ENCODE measurements at regions not wholly inside any gene's neighbourhood (a gene's known extent, or its start where the extent isn't known, plus 50 kb on each side); places are given as distances from the start of the nearest gene placed in this dataset.

DNA sequence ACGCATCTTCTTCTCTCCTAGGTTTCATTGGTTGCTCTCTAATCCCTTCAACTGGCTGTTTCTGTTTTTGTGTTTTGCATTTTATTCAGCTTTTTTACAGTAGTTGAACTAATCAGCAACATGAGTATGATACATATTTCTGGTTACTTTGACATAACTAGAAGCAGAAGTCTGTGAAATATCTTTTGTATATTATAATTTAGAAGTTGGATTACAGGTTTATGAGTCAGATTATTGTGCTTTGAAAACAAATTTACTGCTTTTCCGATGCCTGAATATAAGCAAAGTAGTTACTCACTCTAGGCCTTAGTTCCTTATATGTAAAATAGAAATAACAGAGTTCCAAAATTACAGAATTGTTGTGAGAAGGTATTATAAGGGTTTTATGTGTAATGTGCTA lies 96.2 kb upstream of the MEOX2 start:
- no peak for ATAC-seq
- intact Hi-C loops (cut with DNase I, micrococcal nuclease), result no loop called here
- DNase-seq, result no peak

DNA sequence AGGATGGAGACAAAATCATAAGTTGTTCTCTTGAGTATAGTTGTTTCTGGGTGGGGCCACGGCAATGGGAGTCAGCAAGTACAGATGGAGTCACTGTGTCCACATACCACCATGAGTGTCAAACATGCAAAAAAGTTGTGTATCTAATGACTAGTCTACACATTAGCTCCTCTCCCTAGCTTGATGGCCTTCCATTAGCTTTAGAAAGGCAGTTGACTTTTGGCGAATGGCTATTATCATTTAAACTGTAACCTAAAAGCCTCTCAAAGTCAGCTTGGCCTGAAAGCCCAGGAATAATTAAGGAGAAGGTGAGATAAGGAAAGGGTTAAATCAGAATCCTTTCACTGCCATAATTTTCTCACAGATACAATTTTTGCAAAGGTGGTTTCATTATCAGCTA lies 95.5 kb upstream of the MEOX2 start:
- DNase-seq, result no peak
- ATAC-seq, result no peak

DNA sequence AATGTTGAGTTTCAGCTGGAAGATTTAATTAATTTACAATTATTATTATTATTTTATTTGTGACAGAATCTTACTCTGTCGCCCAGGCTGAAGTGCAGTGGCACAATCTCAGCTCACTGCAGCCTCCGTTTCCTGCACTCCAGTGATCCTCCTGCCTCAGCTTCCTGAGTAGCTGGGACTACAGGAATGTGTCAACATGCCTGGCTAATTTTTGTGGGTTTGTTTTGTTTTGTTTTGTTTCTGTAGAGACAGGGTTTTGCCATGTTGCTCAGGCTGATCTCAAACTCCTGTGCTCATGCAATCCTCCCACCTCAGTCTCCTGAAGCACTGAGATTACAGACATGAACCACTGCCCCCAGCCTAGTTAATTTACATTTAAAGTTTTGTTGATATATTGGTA lies 93.8 kb upstream of the MEOX2 start:
- intact Hi-C loops (cut with DNase I, micrococcal nuclease), result no loop called here
- no peak for ATAC-seq

More for the DNA sequence above, 95.5 kb upstream of the MEOX2 start:
- intact Hi-C loops (cut with DNase I, micrococcal nuclease), result no loop called here

DNA sequence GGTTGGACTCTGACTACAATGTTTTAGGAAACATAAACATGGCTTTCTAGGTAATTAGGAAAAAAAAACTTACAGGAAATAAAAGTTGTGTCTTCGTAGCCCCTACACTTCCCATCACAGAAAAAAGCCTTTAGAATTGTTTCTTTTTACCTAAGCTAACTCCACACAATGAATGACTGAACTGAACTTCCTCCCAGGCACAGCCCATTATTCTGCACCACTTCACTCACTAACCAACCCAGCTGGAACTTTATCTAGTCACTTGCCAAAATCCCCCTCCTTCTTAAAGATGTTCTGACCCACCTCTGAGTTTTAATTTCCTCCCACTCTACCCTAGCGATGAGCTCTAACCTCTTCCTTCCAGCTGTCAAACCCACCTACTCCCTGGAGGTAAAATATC lies 91.7 kb upstream of the MEOX2 start:
- no peak for DNase-seq
- intact Hi-C loops (cut with DNase I, micrococcal nuclease), result no loop called here

More for the DNA sequence above, 93.8 kb upstream of the MEOX2 start:
- no peak for DNase-seq

DNA sequence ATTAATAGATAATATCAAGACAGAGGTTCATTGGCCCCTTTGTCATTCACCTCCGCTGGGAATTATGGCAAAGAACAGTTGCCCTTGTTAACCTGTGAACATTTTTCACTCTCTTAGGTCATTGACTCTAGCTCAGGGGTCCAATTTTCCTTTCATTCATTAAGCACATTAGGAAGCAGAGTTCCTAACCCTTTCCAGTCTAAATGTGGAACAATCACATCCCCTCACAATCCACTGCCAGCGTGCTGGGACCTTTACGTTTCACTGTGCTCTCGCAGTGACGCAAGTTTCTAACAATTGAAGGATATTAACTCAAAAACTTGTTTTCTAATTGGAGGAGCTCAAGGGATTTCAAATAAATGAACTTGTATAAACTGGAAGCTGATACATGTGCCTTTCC lies 79.3 kb upstream of the MEOX2 start:
- ATAC-seq (no peak), DNase-seq (no peak)
- intact Hi-C loops (cut with DNase I, micrococcal nuclease), result no loop called here

More for the DNA sequence above, 91.7 kb upstream of the MEOX2 start:
- no peak for ATAC-seq

DNA sequence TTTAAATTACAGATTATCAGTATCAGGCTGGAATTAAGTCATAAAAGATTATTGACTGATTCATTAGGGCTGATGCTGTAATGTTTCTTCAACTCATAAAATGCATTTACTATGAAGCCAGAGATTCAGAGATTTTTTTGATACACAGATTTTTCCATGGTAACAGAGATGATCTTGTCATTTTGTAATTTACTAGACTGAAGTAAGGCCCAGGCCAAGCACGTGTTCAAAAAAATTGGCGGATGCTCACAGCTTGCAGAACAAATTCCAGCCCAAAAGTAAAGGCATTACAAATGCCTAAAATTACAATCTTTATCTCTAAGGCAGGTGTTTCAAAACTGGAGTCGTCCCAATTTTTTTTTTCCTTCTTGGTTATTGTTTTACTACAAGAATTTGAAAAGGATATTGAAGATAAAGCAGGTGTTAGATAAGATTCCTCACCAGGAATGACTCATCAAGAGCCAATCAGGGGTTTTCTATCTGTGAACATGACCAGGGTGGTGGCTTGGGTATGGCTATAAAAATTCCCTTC lies 78.4 kb upstream of the MEOX2 start:
- peak; percentile 74 for ATAC-seq
- intact Hi-C loops (cut with DNase I, micrococcal nuclease), result no loop called here
- no peak for DNase-seq

DNA sequence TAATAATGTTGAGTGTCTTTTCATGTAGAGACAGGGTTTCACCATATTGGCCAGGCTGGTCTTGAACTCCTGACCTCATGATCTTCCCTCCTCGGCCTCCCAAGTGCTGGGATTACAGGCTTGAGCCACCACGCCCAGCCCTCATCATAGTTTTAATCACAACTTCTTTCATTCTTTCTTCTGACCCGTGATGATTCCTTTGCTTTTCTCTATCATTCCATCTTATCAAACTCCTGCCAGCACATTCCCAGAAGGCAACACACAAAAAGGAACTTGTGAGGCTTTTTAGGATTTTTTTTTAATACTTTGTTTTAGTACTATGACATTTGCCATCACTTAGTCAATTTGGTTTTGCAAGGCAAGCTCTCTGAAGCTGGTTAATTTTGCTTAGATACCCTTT lies 77.5 kb upstream of the MEOX2 start:
- ATAC-seq (no peak), DNase-seq (no peak)
- intact Hi-C loops (cut with DNase I, micrococcal nuclease), result no loop called here

DNA sequence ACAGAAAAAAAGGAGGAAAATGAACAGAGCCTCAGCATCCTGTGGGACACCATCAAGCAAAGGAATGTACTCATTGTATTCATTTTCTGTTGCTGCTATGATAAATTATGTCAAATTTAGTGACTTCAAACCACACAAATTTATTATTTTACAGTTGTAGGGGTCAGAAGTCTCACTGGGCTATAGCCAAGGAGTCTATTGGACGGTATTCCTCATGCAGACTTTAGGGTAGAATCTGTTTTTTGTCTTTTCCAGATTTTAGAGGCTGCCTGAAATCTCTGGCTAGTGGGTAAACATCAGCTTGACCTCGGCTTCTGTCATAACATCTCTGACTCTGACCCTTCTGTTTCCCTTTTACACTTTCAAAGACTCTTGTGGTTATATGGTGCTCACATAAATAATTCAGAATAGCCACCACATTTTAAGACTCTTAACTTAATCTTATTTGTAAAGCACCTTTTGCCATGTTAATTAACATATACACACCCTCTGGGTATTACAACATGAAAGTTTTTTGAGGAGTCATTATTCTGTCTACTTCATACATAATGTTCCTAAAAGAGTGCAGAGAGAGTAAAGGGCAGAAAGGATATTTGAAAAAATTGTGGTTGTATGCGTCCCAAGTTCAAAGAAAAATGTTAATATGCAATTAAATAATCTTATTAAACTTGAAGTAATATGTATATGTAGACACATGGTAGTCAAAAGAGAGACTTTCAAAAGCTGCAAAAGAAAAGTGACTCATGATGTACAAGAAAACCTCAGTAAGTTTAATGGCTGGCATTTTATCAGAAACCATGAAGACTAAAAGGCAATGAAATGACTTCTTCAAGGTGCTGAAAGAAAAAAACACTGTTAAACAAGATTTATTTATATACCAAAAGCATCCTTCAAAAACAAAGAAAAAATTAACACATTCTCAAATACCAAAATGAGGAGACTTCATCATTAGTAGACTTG lies 70.8 kb upstream of the MEOX2 start:
- ATAC-seq, result no peak
- DNase-seq, result no peak
- intact Hi-C loops (cut with DNase I, micrococcal nuclease), result no loop called here

DNA sequence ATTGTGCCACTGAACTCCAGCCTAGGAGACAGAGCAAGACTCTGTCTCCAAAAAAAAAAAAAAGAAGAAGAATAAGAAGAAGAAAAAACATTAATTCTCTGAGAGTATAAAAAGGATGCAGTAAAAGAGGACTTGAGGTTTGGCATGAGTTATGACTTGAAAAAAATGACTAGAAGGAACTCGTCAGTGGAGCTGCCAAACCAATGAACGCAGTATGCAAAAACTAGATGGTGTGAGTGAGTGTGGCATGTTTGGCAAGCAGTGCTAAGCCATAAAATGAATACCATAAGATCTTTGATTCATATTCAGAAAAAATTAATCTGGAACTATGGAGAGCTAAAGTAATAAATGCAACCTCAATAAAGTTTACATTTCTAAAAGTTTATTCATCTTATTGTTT lies 68.6 kb upstream of the MEOX2 start:
- ATAC-seq, result no peak
- no peak for DNase-seq
- intact Hi-C loops (cut with DNase I, micrococcal nuclease), result no loop called here

DNA sequence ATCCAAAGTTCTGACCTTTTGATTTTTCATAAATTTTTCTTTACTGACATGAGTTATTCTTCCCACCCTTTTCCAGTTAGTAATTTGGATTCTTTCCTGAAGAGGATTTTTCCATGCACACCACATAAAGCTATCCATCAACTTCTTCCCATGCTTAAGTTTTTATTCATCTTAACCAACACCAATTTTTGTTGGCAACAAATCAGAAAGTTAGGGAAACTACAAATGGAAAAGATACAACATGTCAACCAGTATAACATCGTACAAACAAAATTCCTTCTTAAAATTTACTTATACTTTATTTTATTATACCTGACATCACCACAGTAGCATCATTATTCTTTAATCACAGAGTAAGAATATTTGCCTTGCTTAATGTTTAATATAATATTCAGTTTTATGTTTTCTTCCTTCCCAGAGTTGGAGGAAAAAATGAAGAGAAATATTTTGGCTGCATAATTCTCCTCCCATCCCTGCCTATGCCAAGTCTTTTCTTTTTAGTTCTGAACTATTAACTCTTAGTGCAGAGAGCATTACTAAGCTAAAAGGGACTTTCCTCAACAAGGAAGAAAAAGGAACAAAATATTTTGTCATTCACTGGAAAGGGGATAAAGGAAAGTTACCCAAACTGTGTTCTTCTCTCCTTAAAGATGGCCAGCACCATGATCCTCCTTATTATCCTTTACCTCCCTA lies 67.5 kb upstream of the MEOX2 start:
- intact Hi-C loops (cut with DNase I, micrococcal nuclease), result no loop called here
- DNase-seq (no peak), ATAC-seq (no peak)

DNA sequence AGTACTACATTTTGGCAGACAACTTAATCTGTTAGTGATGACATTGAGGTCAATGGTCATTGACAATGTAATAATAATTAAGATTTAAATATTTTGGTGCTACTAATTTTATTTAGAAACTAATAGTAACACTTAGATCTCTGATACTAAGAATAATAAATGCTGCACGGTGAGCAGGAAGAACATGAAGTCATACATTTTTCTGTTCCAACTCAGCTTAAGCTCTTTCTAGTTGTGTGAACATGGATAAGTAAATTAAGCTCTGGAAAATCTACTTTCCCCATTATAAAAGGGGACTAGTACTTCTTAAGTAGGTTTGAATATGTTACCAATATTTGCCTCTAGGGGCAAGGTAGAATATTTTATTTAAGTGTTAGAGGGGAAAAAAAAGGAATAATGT lies 65.9 kb upstream of the MEOX2 start:
- intact Hi-C loops (cut with DNase I, micrococcal nuclease), result no loop called here
- no peak for DNase-seq
- no peak for ATAC-seq

DNA sequence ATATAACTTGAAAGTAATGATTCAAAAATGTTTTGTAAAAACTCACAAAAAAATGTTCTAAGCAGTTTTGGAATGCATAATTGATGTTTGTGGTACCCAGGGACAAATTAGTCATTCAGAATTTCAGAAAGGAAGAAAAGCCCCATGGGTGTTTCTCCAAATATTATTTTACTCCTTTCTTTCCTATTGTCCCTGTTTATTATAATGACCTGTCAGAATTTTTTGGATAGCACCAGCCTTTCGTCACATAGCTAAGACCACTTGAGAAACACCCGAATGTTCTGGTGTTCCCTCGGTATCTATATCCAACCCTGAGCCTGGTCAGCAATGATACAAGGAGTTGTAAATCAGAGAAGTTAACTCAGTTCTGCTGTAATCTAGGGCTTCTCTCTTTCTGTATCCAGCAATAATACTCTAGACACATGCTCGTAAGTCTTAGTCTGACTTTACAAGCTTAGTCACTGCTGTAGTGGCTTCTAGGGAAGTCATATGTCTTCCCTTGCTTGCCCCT lies 64.8 kb upstream of the MEOX2 start:
- DNase-seq, result no peak
- ATAC-seq, result no peak
- intact Hi-C loops (cut with DNase I, micrococcal nuclease), result no loop called here

DNA sequence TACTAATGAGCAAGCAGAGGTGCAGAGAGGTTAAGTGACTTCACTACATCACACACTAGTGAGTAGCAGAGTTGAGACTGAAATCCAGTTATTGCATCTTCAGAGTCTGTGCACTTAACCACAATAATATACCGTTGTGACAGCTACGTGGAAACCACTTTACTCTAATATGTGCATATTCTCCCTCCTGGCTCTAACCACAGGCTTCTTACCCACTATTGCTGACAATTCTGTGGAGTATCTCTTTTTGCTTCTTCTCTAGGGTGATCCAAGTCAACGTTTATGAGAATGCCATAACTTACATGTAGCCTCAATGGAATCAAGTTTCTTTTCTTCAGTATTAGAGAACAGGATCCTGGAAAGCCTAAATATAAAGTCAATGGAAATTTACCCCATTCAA lies 64.2 kb upstream of the MEOX2 start:
- no peak for ATAC-seq
- intact Hi-C loops (cut with DNase I, micrococcal nuclease), result no loop called here
- DNase-seq, result no peak

DNA sequence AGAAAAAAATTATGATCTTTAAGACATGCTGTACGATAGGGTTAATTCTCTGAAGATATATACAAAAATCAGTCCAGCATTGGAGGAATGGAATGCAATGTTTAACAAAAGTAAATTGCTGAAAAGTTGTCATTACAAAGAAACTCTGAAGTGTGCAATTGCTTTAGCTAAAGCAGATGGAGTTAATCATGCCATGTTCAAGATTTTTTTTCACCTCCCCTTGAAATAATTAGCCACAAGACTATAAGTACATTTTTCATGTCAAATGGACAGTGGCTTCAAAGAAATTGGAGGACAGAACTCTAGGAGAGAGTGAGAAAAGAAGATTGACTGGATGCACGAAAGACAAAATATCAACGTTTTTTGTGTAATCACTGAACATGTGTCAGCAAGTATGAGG lies 63.1 kb upstream of the MEOX2 start:
- DNase-seq, result no peak
- intact Hi-C loops (cut with DNase I, micrococcal nuclease), result no loop called here
- no peak for ATAC-seq

DNA sequence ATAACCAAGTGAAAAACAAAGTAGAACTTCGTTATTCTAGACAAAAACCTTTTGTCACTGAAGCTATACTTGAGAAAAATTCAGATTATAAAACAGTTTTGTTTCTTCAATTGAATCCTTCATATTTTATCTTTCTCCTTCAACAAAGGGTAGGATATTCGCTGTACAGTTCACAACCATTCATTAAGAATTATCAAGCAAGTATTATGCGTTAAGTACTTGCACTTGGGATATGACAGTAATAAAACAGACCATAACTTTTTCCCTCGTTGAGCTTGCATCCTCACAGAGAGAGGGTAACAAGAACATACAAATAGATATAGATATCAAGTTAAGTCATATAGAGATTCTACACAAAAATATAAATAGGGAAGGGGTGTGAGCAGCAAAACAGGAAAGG lies 61.2 kb upstream of the MEOX2 start:
- ATAC-seq, result no peak
- intact Hi-C loops (cut with DNase I, micrococcal nuclease), result no loop called here

DNA sequence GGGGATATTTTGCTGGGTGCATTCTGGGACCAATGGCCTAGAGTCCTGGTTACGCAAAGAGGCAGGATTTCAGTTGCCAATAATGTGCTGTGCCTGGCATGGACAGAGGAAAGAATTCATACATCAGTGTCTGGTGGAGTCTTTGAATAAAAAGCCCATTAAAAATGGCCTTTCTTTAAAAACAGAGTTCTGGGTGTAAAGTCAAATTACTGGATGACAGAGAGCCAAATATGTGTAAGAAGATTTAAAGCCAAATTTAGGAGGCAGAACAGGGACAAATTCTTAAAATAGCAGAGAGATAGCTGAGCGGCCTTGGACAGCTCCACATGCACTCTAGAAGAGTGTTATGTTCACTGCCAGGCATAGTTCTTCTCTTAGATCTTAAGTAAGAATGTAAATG lies 60.8 kb upstream of the MEOX2 start:
- intact Hi-C loops (cut with DNase I, micrococcal nuclease), result no loop called here
- DNase-seq (no peak), ATAC-seq (no peak)

More for the DNA sequence above, 61.2 kb upstream of the MEOX2 start:
- DNase-seq, result no peak

DNA sequence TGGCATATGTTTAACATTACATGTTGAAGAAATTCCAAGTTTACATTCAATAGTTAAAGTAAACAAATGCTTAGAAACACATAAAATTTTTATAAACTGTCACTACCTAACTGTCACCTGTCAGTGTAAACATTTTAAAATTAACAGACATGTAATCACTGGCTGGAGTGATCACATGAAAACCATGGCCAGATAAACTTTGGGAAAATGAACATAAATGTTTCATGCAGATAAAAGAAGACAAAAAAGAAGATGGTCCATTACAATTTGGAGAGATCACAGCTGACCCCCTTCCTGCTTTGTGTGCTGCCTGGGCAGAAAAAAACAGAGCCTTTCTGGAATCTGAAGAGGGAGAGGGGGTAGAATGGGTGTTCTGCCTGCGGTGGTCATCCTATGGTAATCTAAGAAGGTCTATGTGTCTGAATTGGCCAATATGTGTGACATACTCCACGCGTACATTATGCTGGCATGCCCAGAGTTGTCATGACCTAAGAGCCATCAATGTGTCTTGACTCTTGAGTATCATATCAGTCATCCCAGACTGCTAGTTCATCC lies 57.5 kb upstream of the MEOX2 start:
- no peak for DNase-seq
- intact Hi-C loops (cut with DNase I, micrococcal nuclease), result no loop called here
- ATAC-seq, result no peak

DNA sequence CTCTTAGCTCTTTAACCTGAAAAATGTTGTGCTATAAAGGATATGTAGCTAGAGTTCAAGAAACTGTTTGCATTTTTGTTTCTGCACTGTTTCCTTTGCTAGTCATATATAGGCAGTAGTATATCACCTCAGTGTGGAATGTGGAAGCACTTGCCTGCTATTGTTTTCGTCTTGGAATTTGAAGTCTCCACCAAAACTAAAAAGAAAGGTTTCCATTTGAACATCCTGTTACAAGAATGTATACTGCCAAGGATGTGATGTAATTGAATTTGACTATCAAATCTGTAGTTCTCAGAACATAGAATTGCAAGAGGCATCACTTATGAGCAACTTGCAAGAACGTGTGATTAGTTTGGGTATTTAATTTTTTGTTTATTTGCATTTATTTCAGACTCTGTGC lies 51.1 kb upstream of the MEOX2 start:
- ATAC-seq, result no peak
- intact Hi-C loops (cut with DNase I, micrococcal nuclease), result no loop called here
- DNase-seq, result no peak
